ENCODE measurements at regions not wholly inside any gene's neighbourhood (a gene's known extent, or its start where the extent isn't known, plus 50 kb on each side); places are given as distances from the start of the nearest gene placed in this dataset.
A peak's percentile ranks its signal among the peaks of the same experiment; 100 is the strongest.

GRCh38 chr9:30944741-30945280, 1439.6 kb upstream of the ACO1 start:
- no peak overlapping the region for H3K4me3 ChIP-seq (ENCODE audit: low read depth, low read length)
- TF ChIP-seq, protein P1, sequence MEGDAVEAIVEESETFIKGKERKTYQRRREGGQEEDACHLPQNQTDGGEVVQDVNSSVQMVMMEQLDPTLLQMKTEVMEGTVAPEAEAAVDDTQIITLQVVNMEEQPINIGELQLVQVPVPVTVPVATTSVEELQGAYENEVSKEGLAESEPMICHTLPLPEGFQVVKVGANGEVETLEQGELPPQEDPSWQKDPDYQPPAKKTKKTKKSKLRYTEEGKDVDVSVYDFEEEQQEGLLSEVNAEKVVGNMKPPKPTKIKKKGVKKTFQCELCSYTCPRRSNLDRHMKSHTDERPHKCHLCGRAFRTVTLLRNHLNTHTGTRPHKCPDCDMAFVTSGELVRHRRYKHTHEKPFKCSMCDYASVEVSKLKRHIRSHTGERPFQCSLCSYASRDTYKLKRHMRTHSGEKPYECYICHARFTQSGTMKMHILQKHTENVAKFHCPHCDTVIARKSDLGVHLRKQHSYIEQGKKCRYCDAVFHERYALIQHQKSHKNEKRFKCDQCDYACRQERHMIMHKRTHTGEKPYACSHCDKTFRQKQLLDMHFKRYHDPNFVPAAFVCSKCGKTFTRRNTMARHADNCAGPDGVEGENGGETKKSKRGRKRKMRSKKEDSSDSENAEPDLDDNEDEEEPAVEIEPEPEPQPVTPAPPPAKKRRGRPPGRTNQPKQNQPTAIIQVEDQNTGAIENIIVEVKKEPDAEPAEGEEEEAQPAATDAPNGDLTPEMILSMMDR (conservative IDR thresholded peaks at IDR 0.05; ENCODE audit: low read depth, low read length) = no peak
- DNase-seq (ENCODE audit: low read depth) = no peak

- TF ChIP-seq, protein P1 (conservative IDR thresholded peaks at IDR 0.05; ENCODE audit: low read depth, low read length) = no peak
Measured at GRCh38 chr9:30964332-30964731, 1420.1 kb upstream of the ACO1 start.

DNA sequence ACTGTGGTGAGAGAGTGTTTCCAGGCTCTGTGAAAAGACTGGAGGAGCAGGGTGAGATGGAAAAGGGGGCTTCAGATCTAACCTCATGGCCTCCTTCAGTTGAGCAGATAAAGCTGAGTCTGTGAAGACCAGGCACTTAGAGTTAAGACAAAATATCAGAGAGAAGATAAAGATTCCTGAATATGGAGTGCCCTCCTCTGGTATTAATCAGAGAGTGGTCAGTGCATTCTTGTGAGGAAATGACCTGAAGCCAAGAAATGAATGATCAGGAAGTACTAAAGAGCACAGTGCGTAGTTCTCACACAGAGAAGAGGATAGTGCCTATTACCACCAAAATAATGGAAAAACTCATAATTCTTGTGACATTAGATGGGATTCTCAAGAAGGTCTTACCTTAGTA, 1417.0 kb upstream of the ACO1 start:
- peak; percentile 57 for DNase-seq (ENCODE audit: low read depth)

More at GRCh38 chr9:30964332-30964731, 1420.1 kb upstream of the ACO1 start:
- DNase-seq (ENCODE audit: low read depth) = no peak
- H3K4me3 ChIP-seq (ENCODE audit: low read depth, low read length) = no peak overlapping the region

GRCh38 chr9:30970186-30970585, 1414.3 kb upstream of the ACO1 start:
- DNase-seq (ENCODE audit: low read depth) = no peak
- H3K4me3 ChIP-seq (ENCODE audit: low read depth, low read length) = no peak overlapping the region
- TF ChIP-seq, protein P1 (conservative IDR thresholded peaks at IDR 0.05; ENCODE audit: low read depth, low read length) = no peak

More for the DNA sequence above, 1417.0 kb upstream of the ACO1 start:
- H3K4me3 ChIP-seq (ENCODE audit: low read depth, low read length) = no peak overlapping the region
- TF ChIP-seq, protein P1 (conservative IDR thresholded peaks at IDR 0.05; ENCODE audit: low read depth, low read length) = peak; percentile 29

DNA sequence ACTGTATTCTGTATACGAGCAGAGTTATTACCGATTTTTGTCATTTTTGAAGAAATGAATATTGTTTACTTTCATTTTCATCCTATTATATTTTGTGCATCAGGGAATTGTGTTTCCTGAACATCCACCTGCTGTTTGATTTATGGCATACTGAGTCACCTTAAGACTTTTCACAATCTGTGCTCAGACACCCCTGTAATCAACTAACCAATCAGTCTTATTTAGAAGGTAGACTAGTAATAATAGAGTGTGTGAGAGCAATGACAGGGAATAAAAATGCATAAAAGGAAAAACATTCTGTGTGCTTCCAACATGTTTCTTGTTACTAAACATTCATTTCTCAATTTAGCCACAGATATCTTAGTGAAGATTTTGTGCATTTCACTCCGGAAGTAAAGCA, 1413.6 kb upstream of the ACO1 start:
- TF ChIP-seq, protein P1 (conservative IDR thresholded peaks at IDR 0.05; ENCODE audit: low read depth, low read length) = no peak
- DNase-seq (ENCODE audit: low read depth) = no peak
- H3K4me3 ChIP-seq (ENCODE audit: low read depth, low read length) = no peak overlapping the region

DNA sequence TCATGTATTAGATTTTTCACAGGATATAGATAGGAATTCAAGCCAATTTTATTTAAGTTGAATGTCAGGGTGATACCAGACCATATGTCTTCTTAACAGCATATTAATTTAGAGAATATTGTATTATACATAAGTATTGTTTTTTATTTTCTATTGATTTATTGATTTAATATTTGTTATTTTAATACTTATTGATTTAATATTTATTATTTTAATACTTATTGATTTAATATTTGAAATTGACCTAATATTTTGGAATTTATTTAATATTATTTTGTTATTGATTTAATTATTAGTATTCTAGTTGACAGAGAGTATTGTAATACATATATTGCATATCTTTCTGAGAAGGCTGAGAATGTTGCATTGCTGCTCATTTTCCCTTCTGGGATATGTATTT, 1411.8 kb upstream of the ACO1 start:
- TF ChIP-seq, protein P1 (conservative IDR thresholded peaks at IDR 0.05; ENCODE audit: low read depth, low read length) = no peak

GRCh38 chr9:30977965-30978364, 1406.5 kb upstream of the ACO1 start:
- no peak overlapping the region for H3K4me3 ChIP-seq (ENCODE audit: low read depth, low read length)
- DNase-seq (ENCODE audit: low read depth) = no peak
- TF ChIP-seq, protein P1 (conservative IDR thresholded peaks at IDR 0.05; ENCODE audit: low read depth, low read length) = no peak

More for the DNA sequence above, 1411.8 kb upstream of the ACO1 start:
- H3K4me3 ChIP-seq (ENCODE audit: low read depth, low read length) = no peak overlapping the region
- DNase-seq (ENCODE audit: low read depth) = no peak

Measured in choroid plexus epithelial cell (primary cell).